Tibial nerve (tissue), 4 donors: ENCODE measurements at regions not wholly inside any gene's neighbourhood (a gene's known extent, or its start where the extent isn't known, plus 50 kb on each side); places are given as distances from the start of the nearest gene placed in this dataset.

Experiments
- DNase-seq, 2 donors: peaks; one replicate each; pipeline ENCODE4 v3.0.0-alpha.2; 2019; ENCODE audit warnings: low spot score in 2 of 2
- H3K27ac ChIP-seq, 4 donors: fragments of 200-600 bp; sonication (generic) in 3 of 4; one replicate each; pipeline ENCODE4 v1.5.1; 2017 to 2019; ENCODE audit warnings: mild to moderate bottlenecking in 1 of 4
- H3K27me3 ChIP-seq, 2 donors: fragments of 200-600 bp; sonication (generic) in 1 of 2; one replicate each; pipeline versions ENCODE4 v1.5.1 to v1.6.0; 2017 to 2019
- H3K36me3 ChIP-seq, 3 donors: fragments of 200-600 bp; sonication (generic); one replicate each; pipeline ENCODE4 v1.5.1; 2018 to 2019
- H3K4me1 ChIP-seq, 4 donors: fragments of 200-600 bp; sonication (generic) in 3 of 4; one replicate each; pipeline ENCODE4 v1.5.1; 2017 to 2019
- H3K4me3 ChIP-seq, 4 donors: fragments of 200-600 bp; sonication (generic) in 3 of 4; one replicate each; pipeline ENCODE4 v1.5.1; 2017 to 2019; ENCODE audit warnings: mild to moderate bottlenecking in 1 of 4, moderate library complexity in 1 of 4
- H3K9me3 ChIP-seq, 4 donors: fragments of 200-600 bp; sonication (generic) in 3 of 4; one replicate each; pipeline ENCODE4 v1.5.1; 2017 to 2019
- EP300 ChIP-seq, 2 donors: sonication (generic); formaldehyde crosslinking; IDR thresholded peaks; one replicate each; pipeline ENCODE4 v1.6.1; 2017; ENCODE audit warnings: antibody characterized with exemption in 2 of 2, mild to moderate bottlenecking in 1 of 2
- POLR2A ChIP-seq, 2 donors: fragments of 450-650 bp; IDR thresholded peaks; one replicate each; pipeline ENCODE4 v1.6.1; 2017; ENCODE audit warnings: antibody characterized with exemption in 2 of 2, mild to moderate bottlenecking in 2 of 2, moderate library complexity in 2 of 2
- WGBS, 2 donors: methylation state at CpG; one replicate each; pipeline ENCODE4 v1.1.5; 2018; 5-methylcytosine and 5-hydroxymethylcytosine counted together
- TF ChIP-seq, protein P1 (sequence below), 5 experiments: fragments of 200-600 bp in 3 of 5; fragments of 450-650 bp in 2 of 5; sonication (generic) in 3 of 5; IDR thresholded peaks; one replicate each; pipeline ENCODE4 v1.5.1; 2016 to 2019; ENCODE audit warnings: antibody characterized with exemption in 5 of 5, mild to moderate bottlenecking in 3 of 5, moderate library complexity in 2 of 5

DNA sequence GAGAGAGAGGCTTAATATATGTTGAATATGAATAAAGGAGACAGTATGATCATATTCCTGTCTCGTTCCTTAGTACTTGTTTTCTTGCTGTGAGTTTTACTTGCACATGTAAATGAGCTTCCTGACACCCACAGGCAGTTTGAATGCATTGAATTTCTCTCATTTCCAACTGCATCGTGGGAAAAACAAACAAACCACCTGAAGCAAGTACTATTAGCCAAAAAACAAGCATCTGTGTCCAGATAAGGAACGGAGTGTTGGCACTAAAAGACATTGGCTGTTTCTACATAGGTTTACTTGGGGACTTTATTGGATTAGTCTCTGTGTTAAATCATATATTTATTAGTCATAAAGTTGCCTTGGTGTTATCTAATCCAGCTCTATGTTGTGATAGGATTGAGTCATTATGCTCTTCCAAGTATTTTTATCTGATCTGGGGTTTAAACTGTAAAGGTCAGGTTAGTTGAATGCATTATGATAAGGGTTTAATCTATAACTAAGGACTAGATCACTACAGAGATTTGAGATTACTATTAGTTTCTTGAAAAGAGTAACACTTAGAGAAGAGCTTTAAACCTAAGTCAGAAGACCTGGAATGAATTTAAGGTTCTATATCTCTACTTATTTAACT is 339.0 kb upstream of the SPANXN4 start:
- Histone ChIP-seq H3K36me3 (no peaks in the 10 kb centered on the region), H3K9me3 (no peaks in the 10 kb centered on the region), H3K4me1 (no peaks in the 10 kb centered on the region), H3K27ac (no peak overlapping the region), H3K27me3 (no peaks in the 10 kb centered on the region), H3K4me3 (no peak overlapping the region)
- TF ChIP-seq, protein P1, sequence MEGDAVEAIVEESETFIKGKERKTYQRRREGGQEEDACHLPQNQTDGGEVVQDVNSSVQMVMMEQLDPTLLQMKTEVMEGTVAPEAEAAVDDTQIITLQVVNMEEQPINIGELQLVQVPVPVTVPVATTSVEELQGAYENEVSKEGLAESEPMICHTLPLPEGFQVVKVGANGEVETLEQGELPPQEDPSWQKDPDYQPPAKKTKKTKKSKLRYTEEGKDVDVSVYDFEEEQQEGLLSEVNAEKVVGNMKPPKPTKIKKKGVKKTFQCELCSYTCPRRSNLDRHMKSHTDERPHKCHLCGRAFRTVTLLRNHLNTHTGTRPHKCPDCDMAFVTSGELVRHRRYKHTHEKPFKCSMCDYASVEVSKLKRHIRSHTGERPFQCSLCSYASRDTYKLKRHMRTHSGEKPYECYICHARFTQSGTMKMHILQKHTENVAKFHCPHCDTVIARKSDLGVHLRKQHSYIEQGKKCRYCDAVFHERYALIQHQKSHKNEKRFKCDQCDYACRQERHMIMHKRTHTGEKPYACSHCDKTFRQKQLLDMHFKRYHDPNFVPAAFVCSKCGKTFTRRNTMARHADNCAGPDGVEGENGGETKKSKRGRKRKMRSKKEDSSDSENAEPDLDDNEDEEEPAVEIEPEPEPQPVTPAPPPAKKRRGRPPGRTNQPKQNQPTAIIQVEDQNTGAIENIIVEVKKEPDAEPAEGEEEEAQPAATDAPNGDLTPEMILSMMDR (IDR thresholded peaks at IDR 0.05), result no peak
- TF ChIP-seq POLR2A (IDR thresholded peaks at IDR 0.05) (no peak), EP300 (IDR thresholded peaks at IDR 0.05) (no peak)
- no peak for DNase-seq
- WGBS, 2 donors, result 22 to 35% methylated on average over 3 of the region's 3 CpGs

DNA sequence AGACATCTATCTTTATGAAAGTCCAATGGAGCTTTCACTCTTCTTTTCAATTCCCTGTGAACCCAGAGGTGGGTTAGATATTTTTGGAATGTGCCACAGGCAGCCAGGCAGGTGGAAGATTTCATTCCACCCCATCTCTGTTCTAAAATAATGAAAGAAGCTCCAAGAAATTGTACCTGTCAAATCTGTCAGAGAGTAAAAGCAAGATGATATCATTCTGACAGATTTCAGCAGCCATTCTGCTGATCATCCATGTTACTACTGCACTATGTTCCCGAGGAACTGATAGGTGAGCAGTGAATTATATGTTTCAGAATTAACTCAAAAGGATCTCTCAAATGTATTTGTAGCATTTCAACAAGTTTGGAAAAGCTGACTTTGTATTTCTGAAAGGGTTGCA is 339.5 kb upstream of the SPANXN4 start:
- no peak overlapping the region for H3K4me3 ChIP-seq
- WGBS, 2 donors, result 50 to 70% methylated on average over 1 of the region's 1 CpG
- H3K27ac ChIP-seq, result no peak overlapping the region
- H3K36me3 ChIP-seq, result no peaks in the 10 kb centered on the region
- no peaks in the 10 kb centered on the region for H3K9me3 ChIP-seq
- no peaks in the 10 kb centered on the region for H3K4me1 ChIP-seq
- no peak for DNase-seq
- TF ChIP-seq POLR2A (IDR thresholded peaks at IDR 0.05), result no peak
- no peak for TF ChIP-seq EP300 (IDR thresholded peaks at IDR 0.05)
- TF ChIP-seq, protein P1 (IDR thresholded peaks at IDR 0.05), result no peak
- no peaks in the 10 kb centered on the region for H3K27me3 ChIP-seq

DNA sequence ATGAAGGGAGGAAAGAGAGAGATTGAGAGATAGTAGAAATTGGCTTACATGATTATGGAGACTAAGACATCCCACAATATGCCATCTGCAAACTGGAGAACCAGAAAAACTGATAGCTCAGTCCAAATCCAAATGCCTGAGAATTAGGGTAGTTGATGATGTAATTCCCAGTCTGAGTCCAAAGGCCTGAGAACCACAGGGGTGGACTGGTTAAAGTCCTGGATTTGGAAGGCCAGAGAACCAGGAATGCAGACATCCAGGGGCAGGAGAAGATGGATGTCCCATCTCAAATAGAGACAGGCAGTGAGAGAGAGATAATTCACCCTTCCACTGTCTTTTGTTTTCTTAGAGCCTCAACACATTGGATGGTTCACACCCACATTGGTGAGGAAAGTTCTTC is 345.7 kb upstream of the SPANXN4 start:
- Histone ChIP-seq H3K27ac (no peak overlapping the region), H3K9me3 (no peaks in the 10 kb centered on the region), H3K36me3 (no peaks in the 10 kb centered on the region), H3K27me3 (no peaks in the 10 kb centered on the region), H3K4me3 (no peak overlapping the region), H3K4me1 (no peaks in the 10 kb centered on the region)
- TF ChIP-seq POLR2A (IDR thresholded peaks at IDR 0.05) (no peak), EP300 (IDR thresholded peaks at IDR 0.05) (no peak)
- TF ChIP-seq, protein P1 (IDR thresholded peaks at IDR 0.05), result no peak
- DNase-seq, result no peak

DNA sequence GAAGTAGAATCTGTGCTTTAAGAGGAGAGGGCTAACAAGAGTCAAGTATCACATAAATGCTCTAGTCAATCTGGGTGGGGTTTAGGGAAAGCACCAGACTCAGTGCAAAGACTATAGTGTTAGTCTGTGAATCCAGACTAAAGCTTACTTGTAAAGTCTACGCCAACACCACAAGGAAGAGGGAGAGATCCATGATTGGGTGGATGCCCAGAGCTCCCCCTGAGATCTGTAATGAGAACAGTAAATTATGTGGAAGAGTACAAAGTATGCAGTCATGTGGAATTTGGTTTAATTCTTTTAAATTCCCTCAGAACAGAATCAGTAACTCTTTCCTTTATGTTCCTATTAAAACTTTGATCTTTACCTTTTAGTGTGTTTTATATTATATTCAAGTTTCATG is 354.7 kb upstream of the SPANXN4 start:
- Histone ChIP-seq H3K27ac (no peak overlapping the region), H3K27me3 (no peaks in the 10 kb centered on the region), H3K9me3 (no peaks in the 10 kb centered on the region), H3K4me1 (no peaks in the 10 kb centered on the region), H3K36me3 (no peaks in the 10 kb centered on the region), H3K4me3 (no peak overlapping the region)
- DNase-seq, result no peak
- TF ChIP-seq, protein P1 (IDR thresholded peaks at IDR 0.05), result no peak
- 33 to 67% methylated on average over 1 of the region's 1 CpG for WGBS, 2 donors

DNA sequence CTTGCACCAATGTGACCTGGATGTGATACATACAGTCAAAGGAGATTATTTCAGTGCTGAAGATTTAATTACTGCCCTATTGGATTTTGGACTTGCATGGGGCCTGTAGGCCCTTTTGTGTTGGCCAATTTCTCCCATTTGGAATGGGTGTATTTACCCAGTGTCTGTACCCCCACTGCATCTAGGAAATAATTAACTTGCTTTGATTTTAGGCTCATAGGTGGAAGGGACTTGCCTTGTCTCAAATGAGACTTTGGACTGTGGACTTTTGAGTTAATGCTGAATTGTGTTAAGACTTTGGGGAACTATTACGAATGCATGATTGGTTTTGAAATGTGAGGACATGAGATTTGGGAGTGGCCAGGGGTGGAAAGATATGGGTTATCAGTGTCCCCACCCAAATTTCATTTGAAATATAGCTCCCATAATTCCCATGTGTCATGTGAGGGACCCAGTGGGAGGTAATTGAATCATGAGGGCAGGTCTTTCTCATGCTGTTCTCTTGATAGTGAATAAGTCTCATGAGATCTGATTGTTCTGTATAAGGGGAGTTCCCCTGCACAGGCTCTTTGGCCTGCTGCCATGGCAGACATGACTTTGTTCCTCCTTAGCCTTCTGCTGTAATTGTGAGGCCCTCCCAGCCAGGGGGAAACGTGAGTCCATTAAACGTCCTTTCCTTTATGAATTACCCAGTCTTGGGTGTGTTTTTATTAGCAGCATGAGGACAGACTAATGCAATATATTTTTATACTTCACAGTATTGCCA is 362.2 kb upstream of the SPANXN4 start:
- no peak for DNase-seq
- no peaks in the 10 kb centered on the region for H3K4me1 ChIP-seq
- 44 to 58% methylated on average over 3 of the region's 3 CpGs for WGBS, 2 donors
- no peaks in the 10 kb centered on the region for H3K9me3 ChIP-seq
- no peak overlapping the region for H3K27ac ChIP-seq
- H3K4me3 ChIP-seq, result no peak overlapping the region
- H3K36me3 ChIP-seq, result no peaks in the 10 kb centered on the region
- TF ChIP-seq, protein P1 (IDR thresholded peaks at IDR 0.05), result no peak
- TF ChIP-seq POLR2A (IDR thresholded peaks at IDR 0.05) (no peak), EP300 (IDR thresholded peaks at IDR 0.05) (no peak)
- no peaks in the 10 kb centered on the region for H3K27me3 ChIP-seq
